Natural killer cell (primary cell): ENCODE measurements at regions not wholly inside any gene's neighbourhood (a gene's known extent, or its start where the extent isn't known, plus 50 kb on each side); places are given as distances from the start of the nearest gene placed in this dataset.

Experiments used
- ATAC-seq, 3 donors: fragments of 150-1000 bp in 2 of 3; fragments of 200-7000 bp in 1 of 3; cut with Tn5 transposase; 1 replicate in 1 of 3; 2 replicates in 2 of 3; pipeline ENCODE4 v1.10.0; 2021; ENCODE audit warnings: mild to moderate bottlenecking in 2 of 3, moderate library complexity in 2 of 3
- DNase-seq, 2 donors: peaks; one replicate each; pipeline versions ENCODE4 v3.0.0 to v3.0.0-alpha.2; 2013 to 2021; ENCODE audit warnings: mixed read lengths in 1 of 2
- H3K27ac ChIP-seq: one replicate; pipeline ENCODE4 v1.5.1; 2013; ENCODE audit warnings: mild to moderate bottlenecking, low read length
- H3K27me3 ChIP-seq: one replicate; pipeline ENCODE4 v1.6.1; 2013; ENCODE audit warnings: low read length; ENCODE audit not compliant: control insufficient read depth, insufficient read depth
- H3K36me3 ChIP-seq: one replicate; pipeline ENCODE4 v1.6.1; 2013; ENCODE audit warnings: low read length; ENCODE audit not compliant: control insufficient read depth, insufficient read depth
- H3K4me1 ChIP-seq: one replicate; pipeline ENCODE4 v1.6.1; 2013; ENCODE audit warnings: low read length; ENCODE audit not compliant: control insufficient read depth, insufficient read depth
- H3K4me3 ChIP-seq: one replicate; pipeline ENCODE4 v1.5.1; 2013; ENCODE audit warnings: low read length
- H3K9me3 ChIP-seq: one replicate; pipeline ENCODE4 v1.6.1; 2013; ENCODE audit warnings: low read length; ENCODE audit not compliant: control insufficient read depth, insufficient read depth
- H3K27ac Mint-ChIP-seq, 2 donors: one replicate each; pipeline ENCODE4 v1.8.0; 2022; ENCODE audit warnings: mild to moderate bottlenecking in 2 of 2, mixed read lengths in 2 of 2, moderate library complexity in 1 of 2
- H3K27me3 Mint-ChIP-seq, 2 donors: one replicate each; pipeline ENCODE4 v1.8.0; 2022; ENCODE audit warnings: low read depth in 2 of 2, mixed read lengths in 2 of 2
- H3K36me3 Mint-ChIP-seq: one replicate; pipeline ENCODE4 v1.8.0; 2022; ENCODE audit warnings: mixed read lengths
- H3K4me1 Mint-ChIP-seq, 2 donors: one replicate each; pipeline ENCODE4 v1.8.0; 2022; ENCODE audit warnings: mixed read lengths in 2 of 2
- H3K4me3 Mint-ChIP-seq: one replicate; pipeline ENCODE4 v1.8.0; 2022; ENCODE audit warnings: mild to moderate bottlenecking, moderate library complexity, mixed read lengths
- H3K9me3 Mint-ChIP-seq, 2 donors: one replicate each; pipeline ENCODE4 v1.8.0; 2022; ENCODE audit warnings: mixed read lengths in 2 of 2
- WGBS: methylation state at CpG from one replicate; pipeline ENCODE4 v1.1.7; 2013; ENCODE audit warnings: missing lambda C conversion rate; ENCODE audit not compliant: insufficient coverage; 5-methylcytosine and 5-hydroxymethylcytosine counted together
- intact Hi-C: fragments of 100-400 bp; cut with micrococcal nuclease; formaldehyde crosslinking; loops from one replicate; pipeline ENCODE4 v1.14.2; 2022
- TF ChIP-seq, protein P1 (sequence below): fragments of 200-600 bp; IDR thresholded peaks from one replicate; pipeline ENCODE4 v1.8.0; 2022; ENCODE audit warnings: antibody characterized with exemption

GRCh38 chr17:79192503-79193351 lies 118.1 kb downstream of the ENGASE start:
- H3K27me3 Mint-ChIP-seq: peaks cover 14 to 20% of the 10 kb centered on the region in 2 donors
- no peak overlapping the region for H3K27ac Mint-ChIP-seq
- H3K9me3 ChIP-seq: no peaks in the 10 kb centered on the region
- 9% methylated on average over 21 of the region's 22 CpGs for WGBS
- no peak overlapping the region for H3K4me3 ChIP-seq
- H3K27ac ChIP-seq: no peak overlapping the region
- ATAC-seq: peak in 2 of 3 donors; percentile 29 to 53
- H3K4me1 ChIP-seq: no peaks in the 10 kb centered on the region
- no peaks in the 10 kb centered on the region for H3K4me1 Mint-ChIP-seq
- intact Hi-C loops: no loop called here
- TF ChIP-seq, protein P1, sequence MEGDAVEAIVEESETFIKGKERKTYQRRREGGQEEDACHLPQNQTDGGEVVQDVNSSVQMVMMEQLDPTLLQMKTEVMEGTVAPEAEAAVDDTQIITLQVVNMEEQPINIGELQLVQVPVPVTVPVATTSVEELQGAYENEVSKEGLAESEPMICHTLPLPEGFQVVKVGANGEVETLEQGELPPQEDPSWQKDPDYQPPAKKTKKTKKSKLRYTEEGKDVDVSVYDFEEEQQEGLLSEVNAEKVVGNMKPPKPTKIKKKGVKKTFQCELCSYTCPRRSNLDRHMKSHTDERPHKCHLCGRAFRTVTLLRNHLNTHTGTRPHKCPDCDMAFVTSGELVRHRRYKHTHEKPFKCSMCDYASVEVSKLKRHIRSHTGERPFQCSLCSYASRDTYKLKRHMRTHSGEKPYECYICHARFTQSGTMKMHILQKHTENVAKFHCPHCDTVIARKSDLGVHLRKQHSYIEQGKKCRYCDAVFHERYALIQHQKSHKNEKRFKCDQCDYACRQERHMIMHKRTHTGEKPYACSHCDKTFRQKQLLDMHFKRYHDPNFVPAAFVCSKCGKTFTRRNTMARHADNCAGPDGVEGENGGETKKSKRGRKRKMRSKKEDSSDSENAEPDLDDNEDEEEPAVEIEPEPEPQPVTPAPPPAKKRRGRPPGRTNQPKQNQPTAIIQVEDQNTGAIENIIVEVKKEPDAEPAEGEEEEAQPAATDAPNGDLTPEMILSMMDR: no peak
- no peaks in the 10 kb centered on the region for H3K9me3 Mint-ChIP-seq
- no peak overlapping the region for H3K4me3 Mint-ChIP-seq
- H3K36me3 ChIP-seq: no peaks in the 10 kb centered on the region
- DNase-seq: peak; percentile 19 to 34
- no peaks in the 10 kb centered on the region for H3K36me3 Mint-ChIP-seq
- H3K27me3 ChIP-seq: peaks cover 2% of the 10 kb centered on the region

- Mint-ChIP-seq H3K4me1 (no peaks in the 10 kb centered on the region), H3K36me3 (no peaks in the 10 kb centered on the region), H3K4me3 (no peak overlapping the region), H3K27ac (no peak overlapping the region), H3K27me3 (peaks cover 12 to 18% of the 10 kb centered on the region in 2 donors), H3K9me3 (no peaks in the 10 kb centered on the region)
- no peak overlapping the region for H3K27ac ChIP-seq
- intact Hi-C loops: no loop called here
- TF ChIP-seq, protein P1: no peak
- DNase-seq (no peak), ATAC-seq (no peak)
- no peaks in the 10 kb centered on the region for H3K4me1 ChIP-seq
- peaks cover 2% of the 10 kb centered on the region for H3K27me3 ChIP-seq
- WGBS: 41% methylated on average over 21 of the region's 21 CpGs
- no peaks in the 10 kb centered on the region for H3K9me3 ChIP-seq
- no peak overlapping the region for H3K4me3 ChIP-seq
- H3K36me3 ChIP-seq: no peaks in the 10 kb centered on the region
Measured at GRCh38 chr17:79191270-79191934, 116.8 kb downstream of the ENGASE start.

DNA sequence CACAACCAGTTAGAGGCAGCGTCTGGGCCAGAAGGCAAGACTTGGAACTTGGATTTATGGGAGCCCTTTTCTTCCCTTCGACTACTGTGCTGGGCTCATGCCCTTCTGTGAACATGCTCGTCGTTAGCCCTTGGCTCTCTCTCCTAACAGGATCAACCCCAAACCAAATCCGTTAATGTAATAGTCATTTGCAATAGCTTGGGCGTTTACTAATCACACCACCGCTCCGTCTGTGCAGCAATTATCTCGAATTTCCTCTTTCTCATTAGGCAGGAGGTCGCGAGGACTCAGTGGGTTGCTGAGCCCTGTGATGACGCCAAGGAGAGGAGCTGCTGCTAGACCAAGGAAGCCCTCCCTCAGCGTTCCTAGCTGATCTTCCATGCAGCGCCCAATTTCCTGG lies 114.7 kb downstream of the ENGASE start:
- Histone ChIP-seq H3K27me3 (peaks cover 2% of the 10 kb centered on the region), H3K36me3 (no peaks in the 10 kb centered on the region), H3K4me3 (no peak overlapping the region), H3K27ac (no peak overlapping the region), H3K9me3 (no peaks in the 10 kb centered on the region), H3K4me1 (no peaks in the 10 kb centered on the region)
- TF ChIP-seq, protein P1: no peak
- H3K27ac Mint-ChIP-seq: no peak overlapping the region
- 75% methylated on average over 14 of the region's 14 CpGs for WGBS
- no peaks in the 10 kb centered on the region for H3K9me3 Mint-ChIP-seq
- H3K36me3 Mint-ChIP-seq: no peaks in the 10 kb centered on the region
- H3K27me3 Mint-ChIP-seq: peaks cover 29 to 30% of the 10 kb centered on the region in 2 donors
- intact Hi-C loops: no loop called here
- no peak for DNase-seq
- no peak overlapping the region for H3K4me3 Mint-ChIP-seq
- no peak for ATAC-seq
- H3K4me1 Mint-ChIP-seq: no peaks in the 10 kb centered on the region
